Prostate gland (tissue), 2 donors: ENCODE measurements at regions not wholly inside any gene's neighbourhood (a gene's known extent, or its start where the extent isn't known, plus 50 kb on each side); places are given as distances from the start of the nearest gene placed in this dataset.

Experiments used
- DNase-seq: peaks from one replicate; pipeline ENCODE4 v3.0.0-alpha.2; 2019; ENCODE audit warnings: low spot score
- H3K27ac ChIP-seq, 2 donors: fragments of 200-600 bp; sonication (generic); 2 replicates each; pipeline ENCODE4 v1.5.1; 2017 to 2019
- H3K27me3 ChIP-seq: fragments of 200-600 bp; sonication (generic); replicated peaks from 2 replicates; pipeline ENCODE4 v1.5.1; 2019; ENCODE audit not compliant: insufficient read depth
- H3K36me3 ChIP-seq, 2 donors: fragments of 200-600 bp; sonication (generic); 1 replicate in 1 of 2; 2 replicates in 1 of 2; pipeline versions ENCODE4 v1.5.1 to v1.8.1; 2017 to 2019
- H3K4me1 ChIP-seq: fragments of 200-600 bp; sonication (generic); replicated peaks from 2 replicates; pipeline ENCODE4 v1.5.1; 2019
- H3K4me3 ChIP-seq, 2 donors: fragments of 200-600 bp; sonication (generic); 2 replicates each; pipeline ENCODE4 v1.5.1; 2017 to 2019
- H3K9me3 ChIP-seq: fragments of 200-600 bp; sonication (generic); 2 replicates; pipeline ENCODE4 v1.5.1; 2017
- POLR2A ChIP-seq: fragments of 450-650 bp; IDR thresholded peaks from one replicate; pipeline ENCODE4 v1.6.1; 2016; ENCODE audit warnings: antibody characterized with exemption, mild to moderate bottlenecking
- POLR2AphosphoS5 ChIP-seq: sonication (generic); formaldehyde crosslinking; IDR thresholded peaks from one replicate; pipeline ENCODE4 v1.6.1; 2017; ENCODE audit warnings: antibody characterized with exemption
- WGBS: methylation state at CpG from one replicate; pipeline ENCODE4 v1.1.5; 2018; 5-methylcytosine and 5-hydroxymethylcytosine counted together
- intact Hi-C: fragments of 100-400 bp; cut with DNase I; formaldehyde crosslinking; loops from one replicate; pipeline ENCODE4 v1.14.2; 2022
- TF ChIP-seq, protein P1 (sequence below), 4 experiments: fragments of 200-600 bp in 2 of 4; fragments of 450-650 bp in 2 of 4; sonication (generic) in 2 of 4; IDR thresholded peaks; 1 replicate in 3 of 4; 2 replicates in 1 of 4; pipeline ENCODE4 v1.5.1; 2016 to 2019; ENCODE audit warnings: antibody characterized with exemption in 4 of 4, mild to moderate bottlenecking in 2 of 4, moderate library complexity in 2 of 4

DNA sequence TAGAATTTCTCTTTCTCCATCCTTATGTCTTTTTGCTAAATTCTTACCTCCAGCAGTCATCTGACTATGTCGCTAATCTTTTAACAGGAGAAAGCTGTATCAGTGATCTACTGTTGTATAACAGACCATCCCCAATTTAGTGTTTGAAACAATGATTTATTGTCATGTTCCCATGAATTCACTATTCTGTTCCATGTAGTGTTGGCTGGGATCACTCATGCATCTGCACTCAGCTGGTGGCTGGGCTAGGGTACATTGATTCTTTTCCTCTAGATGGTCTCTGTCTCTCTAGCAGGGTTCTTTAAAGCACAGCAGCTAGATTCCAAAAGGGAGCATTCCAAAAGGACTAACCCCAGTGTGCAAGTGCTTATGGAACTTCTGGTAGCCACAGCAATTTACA is 184.2 kb upstream of the FANCL start:
- 93% methylated on average over 1 of the region's 1 CpG for WGBS
- Histone ChIP-seq H3K4me1 (no peaks in the 10 kb centered on the region), H3K36me3 (no peaks in the 10 kb centered on the region), H3K9me3 (no peaks in the 10 kb centered on the region), H3K4me3 (no peak overlapping the region), H3K27ac (no peak overlapping the region), H3K27me3 (no peaks in the 10 kb centered on the region)
- DNase-seq = no peak
- intact Hi-C loops = no loop called here
- TF ChIP-seq POLR2A = no peak

DNA sequence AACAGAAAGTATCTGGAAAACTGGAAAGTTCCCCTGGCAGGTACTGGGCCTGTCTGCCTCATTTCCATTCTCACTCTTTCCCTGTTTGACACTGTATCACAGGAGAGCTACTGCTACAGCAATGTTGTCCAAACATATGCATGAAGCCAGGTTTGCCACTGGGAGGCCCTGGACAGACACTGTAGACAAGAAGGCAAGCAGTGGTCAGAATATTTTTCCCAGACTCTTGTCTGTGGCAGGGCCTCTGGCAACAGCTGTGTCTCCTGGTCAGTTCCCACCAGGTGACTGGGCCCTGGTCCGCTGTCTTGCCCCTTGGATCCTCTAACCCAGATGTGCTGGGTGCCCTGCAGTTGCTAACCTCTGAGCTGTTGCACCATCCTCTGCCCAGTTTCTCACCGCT is 178.9 kb upstream of the FANCL start:
- Histone ChIP-seq H3K36me3 (no peaks in the 10 kb centered on the region), H3K27ac (no peak overlapping the region), H3K27me3 (no peaks in the 10 kb centered on the region), H3K4me3 (no peak overlapping the region), H3K9me3 (no peaks in the 10 kb centered on the region), H3K4me1 (no peaks in the 10 kb centered on the region)
- TF ChIP-seq POLR2AphosphoS5 (no peak), POLR2A (no peak)
- TF ChIP-seq, protein P1, sequence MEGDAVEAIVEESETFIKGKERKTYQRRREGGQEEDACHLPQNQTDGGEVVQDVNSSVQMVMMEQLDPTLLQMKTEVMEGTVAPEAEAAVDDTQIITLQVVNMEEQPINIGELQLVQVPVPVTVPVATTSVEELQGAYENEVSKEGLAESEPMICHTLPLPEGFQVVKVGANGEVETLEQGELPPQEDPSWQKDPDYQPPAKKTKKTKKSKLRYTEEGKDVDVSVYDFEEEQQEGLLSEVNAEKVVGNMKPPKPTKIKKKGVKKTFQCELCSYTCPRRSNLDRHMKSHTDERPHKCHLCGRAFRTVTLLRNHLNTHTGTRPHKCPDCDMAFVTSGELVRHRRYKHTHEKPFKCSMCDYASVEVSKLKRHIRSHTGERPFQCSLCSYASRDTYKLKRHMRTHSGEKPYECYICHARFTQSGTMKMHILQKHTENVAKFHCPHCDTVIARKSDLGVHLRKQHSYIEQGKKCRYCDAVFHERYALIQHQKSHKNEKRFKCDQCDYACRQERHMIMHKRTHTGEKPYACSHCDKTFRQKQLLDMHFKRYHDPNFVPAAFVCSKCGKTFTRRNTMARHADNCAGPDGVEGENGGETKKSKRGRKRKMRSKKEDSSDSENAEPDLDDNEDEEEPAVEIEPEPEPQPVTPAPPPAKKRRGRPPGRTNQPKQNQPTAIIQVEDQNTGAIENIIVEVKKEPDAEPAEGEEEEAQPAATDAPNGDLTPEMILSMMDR (IDR thresholded peaks at IDR 0.05) = no peak
- no peak for DNase-seq
- 97% methylated on average over 2 of the region's 2 CpGs for WGBS
- intact Hi-C loops = no loop called here

DNA sequence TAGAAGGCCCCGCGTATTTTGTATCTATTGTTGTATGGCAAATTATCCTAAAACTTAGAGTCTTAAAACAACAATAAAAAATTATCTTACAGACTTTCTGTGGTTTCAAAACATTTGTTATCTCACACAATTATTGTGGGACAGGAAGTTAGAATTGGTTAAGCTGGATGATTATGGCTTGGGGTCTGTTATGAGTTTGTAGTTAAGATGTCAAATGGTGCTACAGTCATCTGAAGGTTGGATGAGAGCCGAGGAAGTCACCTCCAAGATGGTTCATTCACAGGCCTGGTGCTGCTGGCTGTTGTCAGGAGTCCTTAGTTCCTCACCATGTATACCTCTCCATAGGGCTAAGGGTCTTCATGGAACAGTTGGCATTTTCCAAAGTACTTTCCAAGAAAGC is 175.6 kb upstream of the FANCL start:
- DNase-seq = no peak
- Histone ChIP-seq H3K4me1 (no peaks in the 10 kb centered on the region), H3K27ac (no peak overlapping the region), H3K4me3 (no peak overlapping the region), H3K36me3 (no peaks in the 10 kb centered on the region), H3K9me3 (no peaks in the 10 kb centered on the region), H3K27me3 (no peaks in the 10 kb centered on the region)
- intact Hi-C loops = no loop called here
- 88% methylated on average over 3 of the region's 3 CpGs for WGBS
- no peak for TF ChIP-seq POLR2A
- TF ChIP-seq POLR2AphosphoS5 = no peak
- TF ChIP-seq, protein P1 (IDR thresholded peaks at IDR 0.05) = no peak

DNA sequence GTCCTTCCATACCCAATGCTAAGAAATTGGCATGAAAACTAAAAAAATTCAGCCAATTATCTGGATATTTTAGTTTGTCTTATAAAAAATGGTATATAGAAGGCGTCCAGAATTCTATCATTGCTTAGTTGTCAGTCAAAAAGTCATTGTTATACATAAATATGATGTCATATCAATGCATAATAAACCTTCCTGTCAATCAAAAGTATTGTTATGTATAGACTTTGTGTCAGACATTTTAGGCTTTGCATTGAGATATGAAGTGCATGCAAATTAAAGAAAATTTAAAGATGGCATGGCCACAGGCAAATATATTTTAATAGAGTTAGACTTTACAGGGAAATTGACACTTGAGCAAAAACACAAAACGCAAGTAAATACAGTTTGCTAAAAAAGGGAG is 173.4 kb upstream of the FANCL start:
- Histone ChIP-seq H3K4me1 (no peaks in the 10 kb centered on the region), H3K27me3 (no peaks in the 10 kb centered on the region), H3K9me3 (no peaks in the 10 kb centered on the region), H3K27ac (no peak overlapping the region), H3K36me3 (no peaks in the 10 kb centered on the region), H3K4me3 (no peak overlapping the region)
- WGBS = 66% methylated on average over 2 of the region's 2 CpGs
- DNase-seq = no peak
- TF ChIP-seq, protein P1 (IDR thresholded peaks at IDR 0.05) = no peak
- TF ChIP-seq POLR2AphosphoS5 (no peak), POLR2A (no peak)
- intact Hi-C loops = no loop called here

DNA sequence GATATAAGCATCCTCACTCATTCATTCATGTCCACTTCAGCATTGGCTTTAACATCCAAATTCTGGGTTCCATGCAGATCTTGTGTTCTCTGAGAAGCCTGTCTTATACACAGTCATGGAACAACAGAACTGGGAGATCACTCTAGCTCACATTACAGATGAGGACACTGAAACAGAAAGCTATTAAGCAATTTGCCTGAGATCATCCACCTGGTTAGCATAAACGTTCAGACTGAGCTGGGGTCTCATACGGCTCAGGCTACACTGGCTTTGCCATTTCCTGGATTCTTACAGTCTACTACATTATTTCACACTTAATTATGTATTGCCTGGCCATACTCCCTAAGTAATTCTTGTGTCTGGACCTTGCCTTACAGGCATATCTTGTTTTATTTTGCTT is 169.4 kb upstream of the FANCL start:
- 27% methylated on average over 2 of the region's 2 CpGs for WGBS
- intact Hi-C loops = no loop called here

More for the DNA sequence above, 169.4 kb upstream of the FANCL start:
- no peak overlapping the region for H3K27ac ChIP-seq
- TF ChIP-seq POLR2A (no peak), POLR2AphosphoS5 (no peak)
- TF ChIP-seq, protein P1 (IDR thresholded peaks at IDR 0.05) = no peak
- no peaks in the 10 kb centered on the region for H3K9me3 ChIP-seq
- no peaks in the 10 kb centered on the region for H3K27me3 ChIP-seq
- no peaks in the 10 kb centered on the region for H3K36me3 ChIP-seq
- H3K4me1 ChIP-seq = no peaks in the 10 kb centered on the region
- H3K4me3 ChIP-seq = no peak overlapping the region
- no peak for DNase-seq
